GM18868 (cell line): ENCODE measurements at regions not wholly inside any gene's neighbourhood (a gene's known extent, or its start where the extent isn't known, plus 50 kb on each side); places are given as distances from the start of the nearest gene placed in this dataset.
"Not testable (repeated sequence)": the region's sequence is repeated elsewhere in the genome, so short reads cannot be mapped to it uniquely, and the experiment has no call there.

ENCODE experiments used
- ATAC-seq: cut with Tn5 transposase; IDR thresholded peaks from one replicate; pipeline ENCODE4 v1.9.1; 2021; ENCODE audit warnings: mild to moderate bottlenecking, moderate library complexity; ENCODE audit not compliant: unreplicated experiment

DNA sequence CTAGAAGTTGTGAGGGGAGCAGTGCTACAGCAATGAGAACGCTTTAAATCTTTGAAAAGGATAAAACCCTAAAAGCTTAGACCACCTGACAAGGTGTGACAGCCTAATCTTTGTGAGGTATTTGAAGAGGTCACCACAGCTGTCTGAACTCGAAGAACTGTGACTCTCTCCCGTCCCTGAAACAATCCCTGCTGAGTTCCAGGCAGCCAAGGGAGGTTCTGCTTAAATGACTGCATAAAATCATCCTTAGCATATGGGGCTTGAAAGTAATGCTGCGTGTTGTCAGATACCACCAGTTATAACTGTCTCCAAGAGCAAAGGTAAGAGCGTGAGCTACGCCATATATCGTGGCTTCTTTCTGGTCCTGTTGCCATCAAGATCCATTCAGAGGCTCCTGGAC is 696.3 kb downstream of the PCDH7 start:
- no peak for ATAC-seq

DNA sequence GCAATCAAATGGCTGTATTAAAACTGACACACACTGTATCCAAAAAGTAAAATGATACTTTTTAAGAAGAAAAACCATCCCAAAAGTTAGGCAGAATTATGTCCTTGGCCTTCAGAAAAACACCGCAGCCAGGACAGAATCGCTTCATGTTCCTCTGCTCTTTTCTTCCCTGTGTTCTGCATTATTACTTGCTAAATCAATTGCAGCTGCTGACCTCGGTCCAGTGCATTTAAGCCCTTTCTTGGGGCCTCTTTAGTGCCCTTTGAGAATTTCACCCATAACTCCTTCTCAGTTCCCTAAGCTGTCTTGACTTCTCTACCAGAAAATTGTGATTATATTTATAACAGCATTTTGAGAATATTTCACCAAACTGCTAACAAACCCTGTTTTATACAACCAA is 696.9 kb downstream of the PCDH7 start:
- no peak for ATAC-seq

DNA sequence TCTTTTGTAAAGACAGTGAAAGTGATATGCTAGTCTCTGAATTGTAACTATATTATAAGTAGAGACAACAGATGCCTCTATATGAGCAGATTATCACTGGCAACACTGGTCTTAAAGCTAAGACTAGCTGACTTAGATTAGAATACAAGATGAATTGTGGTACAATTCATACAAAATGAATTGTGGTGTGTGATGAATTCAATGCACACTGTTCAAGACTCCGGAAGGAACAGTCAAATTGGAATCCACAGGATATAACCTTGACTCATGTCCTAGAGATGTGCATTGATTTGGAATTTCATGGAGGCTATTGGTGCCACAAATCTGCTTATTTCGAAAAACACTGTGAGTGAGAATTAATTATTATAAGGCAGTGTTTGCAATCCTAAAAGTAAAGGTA is 701.8 kb downstream of the PCDH7 start:
- ATAC-seq, result no peak

DNA sequence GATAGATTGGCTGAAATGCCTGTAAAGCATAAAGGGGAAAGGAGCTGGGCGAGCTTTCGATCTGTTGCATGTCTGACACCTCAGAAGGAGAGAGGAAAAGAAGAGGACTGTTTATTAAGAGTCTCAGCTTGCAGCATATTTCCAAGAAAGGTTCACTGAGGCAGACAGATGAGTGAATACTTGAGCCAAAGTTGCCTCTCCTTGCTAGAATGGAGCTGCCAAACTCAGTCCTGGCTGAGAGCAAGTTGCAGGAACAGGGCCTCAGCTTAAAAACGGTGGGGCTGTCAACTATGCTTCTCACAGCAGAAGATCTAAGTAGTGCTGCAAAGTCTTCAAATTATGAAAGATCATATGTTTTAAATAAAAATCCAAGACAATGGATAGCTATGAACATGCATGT is 707.5 kb downstream of the PCDH7 start:
- no peak for ATAC-seq

DNA sequence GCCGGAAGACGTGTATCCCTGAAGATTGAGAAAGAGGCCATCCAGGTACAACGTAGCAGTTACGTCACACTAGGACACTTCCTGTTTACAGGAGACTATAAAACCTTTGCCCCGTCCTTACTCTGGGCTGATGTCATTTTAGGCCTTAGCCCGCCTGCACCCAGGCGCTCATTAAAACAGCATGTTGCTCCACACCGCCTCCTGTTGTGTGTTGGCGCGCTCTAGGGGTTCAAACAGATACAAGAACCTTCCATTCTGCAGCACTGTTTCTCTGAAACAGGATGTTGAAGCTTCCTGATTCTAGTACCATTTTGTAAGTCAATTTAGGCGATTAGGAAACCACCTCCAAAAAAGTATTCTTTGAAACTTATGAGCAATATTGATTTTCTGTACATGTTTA is 722.1 kb downstream of the PCDH7 start:
- no peak for ATAC-seq

DNA sequence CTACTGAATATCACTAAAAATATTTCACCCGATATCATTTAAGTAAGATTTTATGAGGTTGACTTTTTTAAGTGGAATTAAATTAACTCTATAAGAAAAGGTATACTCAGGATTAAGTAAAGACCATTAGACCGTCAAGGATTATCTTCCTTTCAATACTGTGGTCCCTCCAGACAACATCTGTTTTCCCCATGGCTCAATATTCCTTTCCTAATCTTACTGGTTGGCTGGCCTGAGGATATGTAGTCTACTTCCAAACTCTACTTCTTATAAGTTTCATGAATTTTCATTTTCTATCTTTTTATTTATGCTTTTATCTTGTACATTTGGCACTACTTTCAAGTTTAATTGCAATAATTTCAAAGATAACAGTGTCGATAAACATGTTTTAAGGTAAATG is 725.4 kb downstream of the PCDH7 start:
- ATAC-seq, result no peak

DNA sequence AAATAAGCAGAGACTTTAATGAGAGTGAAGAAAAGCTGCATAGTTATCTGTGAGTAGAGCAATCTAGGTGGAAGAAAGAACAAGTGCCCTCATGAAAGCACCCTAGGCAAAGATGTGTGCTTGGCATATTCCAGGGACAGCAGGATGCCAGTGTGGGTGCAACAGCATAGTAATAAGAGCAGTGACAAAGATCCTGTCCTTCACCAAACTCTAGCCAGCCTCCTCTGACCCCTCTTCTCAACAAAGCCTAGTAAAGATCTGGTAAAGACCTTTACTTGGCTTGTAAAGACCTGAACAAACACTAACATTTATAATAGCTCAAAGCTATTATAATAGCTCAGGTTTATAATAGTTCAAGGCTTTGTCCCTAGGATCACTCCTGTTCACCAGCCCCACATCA is 735.4 kb downstream of the PCDH7 start:
- no peak for ATAC-seq

DNA sequence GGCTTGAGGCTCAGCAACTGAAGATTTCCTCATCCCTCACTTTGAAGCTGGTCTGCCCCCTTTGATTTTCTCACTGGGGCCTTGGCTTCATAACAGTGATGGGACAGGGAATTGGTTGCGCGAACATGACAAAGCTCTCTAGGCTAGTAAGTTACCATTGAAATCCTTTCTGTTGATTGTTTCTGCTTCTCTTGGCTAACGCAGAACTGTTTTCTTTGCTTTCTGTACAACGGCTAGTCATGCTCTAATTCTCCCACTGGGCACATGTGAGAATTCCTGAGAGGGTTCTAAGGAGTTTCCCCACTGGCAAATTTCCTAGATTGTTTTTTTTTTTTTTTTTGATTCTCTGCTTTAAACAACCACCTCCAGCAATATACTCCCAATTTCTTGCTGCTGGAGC is 738.6 kb downstream of the PCDH7 start:
- no peak for ATAC-seq

DNA sequence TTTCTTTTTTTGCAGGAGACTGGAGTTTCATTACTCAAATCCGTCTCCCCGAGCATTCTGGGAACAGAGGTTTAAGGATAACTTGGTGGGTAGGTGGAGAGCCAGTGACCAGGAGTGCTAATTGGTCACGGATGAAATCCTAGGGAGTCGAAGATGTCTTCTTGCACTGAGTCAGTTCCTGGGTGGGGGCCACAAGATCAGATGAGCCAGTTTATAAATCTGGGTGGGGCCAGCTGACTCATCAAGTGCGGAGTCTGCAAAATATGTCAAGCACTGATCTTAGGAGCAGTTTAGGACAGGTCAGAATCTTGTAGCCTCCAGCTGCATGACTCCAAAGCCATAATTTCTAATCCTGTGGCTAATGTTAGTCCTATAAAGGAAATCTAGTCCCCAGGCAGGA is 741.3 kb downstream of the PCDH7 start:
- ATAC-seq, result no peak

DNA sequence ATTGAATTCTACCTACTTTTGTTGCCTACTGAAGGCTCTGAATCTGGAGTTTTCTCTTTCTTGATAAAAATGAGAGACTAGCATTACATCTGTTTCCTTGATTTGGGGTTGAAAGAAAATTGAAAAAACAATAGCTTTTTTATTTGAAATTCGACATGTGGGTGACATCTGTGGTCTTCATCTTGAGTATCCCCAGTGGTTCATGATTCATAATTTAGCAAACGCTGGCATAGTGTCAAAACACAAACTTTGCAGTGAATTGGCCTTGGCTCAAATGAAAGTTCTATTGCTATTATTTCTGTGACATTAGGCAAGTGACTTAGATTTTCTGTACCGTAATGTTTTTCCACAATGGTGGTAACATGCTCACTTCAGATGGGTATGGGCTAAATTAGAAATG is 747.6 kb downstream of the PCDH7 start:
- no peak for ATAC-seq

DNA sequence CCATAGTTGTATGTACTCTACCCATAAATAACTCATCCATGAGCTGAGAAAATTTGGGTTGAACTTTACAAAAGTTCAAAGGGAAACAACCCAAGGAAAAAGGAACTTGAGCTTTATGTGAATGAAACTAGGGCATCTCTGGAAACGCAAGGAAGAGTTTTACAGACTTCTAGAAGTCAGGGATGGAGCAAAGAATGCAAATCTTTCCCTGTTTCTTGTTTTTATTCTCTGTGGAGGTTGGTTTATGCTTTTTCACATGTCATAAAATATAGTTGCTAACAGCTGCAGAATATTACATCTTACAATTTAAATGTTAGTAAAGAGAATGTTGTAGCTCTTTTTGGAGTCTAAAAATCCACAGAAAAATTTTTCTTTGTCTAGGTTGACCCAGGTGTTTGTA is 754.1 kb downstream of the PCDH7 start:
- no peak for ATAC-seq

DNA sequence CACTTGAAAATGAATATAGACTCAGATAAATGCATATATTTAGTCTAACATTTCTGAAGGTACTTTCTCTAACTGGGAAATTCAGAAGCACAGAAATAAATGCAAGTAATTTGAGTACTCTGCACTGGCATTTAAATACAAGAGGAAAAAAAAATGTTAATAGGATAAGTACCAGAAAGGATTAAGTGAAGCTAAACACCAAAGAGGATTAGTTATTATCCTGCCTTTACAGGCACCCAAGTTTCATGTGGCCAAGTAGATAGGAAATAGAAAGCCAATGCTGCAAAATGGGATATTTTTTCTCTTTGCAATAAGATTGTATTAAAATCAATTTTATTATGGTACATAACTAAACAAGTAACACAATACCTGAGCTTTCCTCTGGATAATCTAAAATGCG is 762.5 kb downstream of the PCDH7 start:
- ATAC-seq, result no peak

DNA sequence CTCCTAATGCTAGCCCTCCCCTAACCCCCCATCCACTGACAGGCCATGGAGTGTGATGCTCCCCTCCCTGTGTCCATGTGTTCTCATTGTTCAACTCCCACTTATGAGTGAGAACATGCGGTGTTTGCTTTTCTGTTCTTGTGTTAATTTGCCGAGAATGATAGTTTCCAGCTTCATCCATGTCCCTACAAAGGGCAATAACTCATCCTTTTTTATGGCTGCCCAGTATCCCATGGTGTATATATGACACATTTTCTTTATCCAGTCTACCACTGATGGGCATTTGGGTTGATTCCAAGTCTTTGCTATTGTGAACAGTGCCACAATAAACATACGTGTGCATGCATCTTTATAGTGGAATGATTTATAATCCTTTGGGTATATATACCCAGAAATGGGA is 779.0 kb downstream of the PCDH7 start:
- ATAC-seq, result not testable (repeated sequence)

DNA sequence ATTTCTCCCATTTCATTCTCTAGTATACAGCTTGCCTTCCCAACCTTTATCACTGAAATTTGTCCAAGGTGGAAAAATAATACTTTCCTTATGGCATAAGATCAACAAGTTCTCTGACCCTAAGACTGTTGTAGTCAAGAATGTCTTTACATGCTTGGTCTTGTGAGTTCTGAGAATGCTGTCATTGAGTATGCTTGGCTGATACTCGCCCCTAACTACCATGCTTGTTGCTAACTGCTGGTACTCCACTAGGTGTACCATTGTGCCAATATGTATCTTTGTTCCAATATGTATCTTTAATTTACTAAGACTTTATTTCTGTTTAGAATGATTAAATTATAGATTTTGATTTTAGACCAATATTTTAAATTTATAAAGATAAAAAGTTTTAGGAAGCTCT is 796.4 kb downstream of the PCDH7 start:
- no peak for ATAC-seq

DNA sequence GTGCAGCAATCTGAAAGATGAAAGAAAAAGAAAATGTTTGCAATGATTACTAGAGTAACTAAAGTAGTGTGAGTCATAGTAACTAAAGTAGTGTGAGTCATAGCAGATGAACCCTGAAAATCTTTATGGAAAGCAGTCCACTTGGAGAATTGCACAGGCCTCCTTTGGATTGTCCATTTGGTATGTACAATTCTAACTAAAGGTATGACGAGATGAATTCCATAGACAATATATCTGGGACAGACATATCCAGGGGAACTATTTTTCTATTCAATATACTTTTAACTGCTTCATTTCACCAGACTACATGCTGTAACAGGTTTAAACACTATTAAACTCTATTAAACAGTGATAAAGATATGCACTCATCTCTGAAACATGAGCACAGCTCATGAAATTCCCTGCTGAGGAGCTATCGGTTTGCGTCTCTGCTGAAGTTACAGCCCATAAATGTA is 798.7 kb downstream of the PCDH7 start:
- ATAC-seq, result no peak

DNA sequence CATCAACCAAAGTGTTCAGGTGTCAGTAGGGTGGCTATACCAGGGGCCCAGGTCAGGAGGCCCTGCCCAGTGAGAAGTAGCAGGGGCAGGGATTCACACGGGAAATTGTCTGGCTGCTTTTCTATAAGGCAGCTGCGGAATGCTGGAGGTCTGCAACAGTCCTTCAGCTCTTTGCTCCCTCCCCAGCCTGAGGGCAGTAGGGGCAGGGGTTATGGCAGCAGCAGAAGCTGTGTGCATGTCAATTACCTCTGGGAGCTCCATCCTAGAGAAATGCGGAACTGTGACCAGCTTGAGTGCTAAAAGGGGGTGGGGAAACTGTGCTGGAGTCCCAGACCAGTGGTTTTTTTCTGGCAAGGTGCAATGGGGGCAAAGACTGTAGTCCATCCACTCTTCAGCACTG is 810.4 kb downstream of the PCDH7 start:
- no peak for ATAC-seq

DNA sequence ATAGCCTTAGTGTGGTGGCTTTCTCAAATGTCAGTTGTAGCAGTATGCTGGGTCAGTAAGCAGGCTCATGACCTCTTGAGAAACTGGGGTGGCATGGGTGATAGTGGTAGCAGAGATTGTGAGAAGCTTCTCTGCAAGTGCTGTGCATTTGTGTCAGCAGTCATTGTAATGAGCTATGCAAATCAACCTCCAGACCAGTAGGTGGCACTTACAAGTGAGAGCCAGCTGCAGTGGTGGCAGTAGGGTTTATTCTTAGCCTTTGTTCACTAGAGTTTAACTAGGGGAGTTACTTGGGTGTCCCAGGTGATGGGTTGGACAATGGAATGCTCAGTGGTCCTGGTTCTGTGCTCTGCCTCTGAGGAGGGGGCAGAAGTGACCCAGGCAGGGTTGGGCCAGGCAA is 818.7 kb downstream of the PCDH7 start:
- ATAC-seq, result no peak

DNA sequence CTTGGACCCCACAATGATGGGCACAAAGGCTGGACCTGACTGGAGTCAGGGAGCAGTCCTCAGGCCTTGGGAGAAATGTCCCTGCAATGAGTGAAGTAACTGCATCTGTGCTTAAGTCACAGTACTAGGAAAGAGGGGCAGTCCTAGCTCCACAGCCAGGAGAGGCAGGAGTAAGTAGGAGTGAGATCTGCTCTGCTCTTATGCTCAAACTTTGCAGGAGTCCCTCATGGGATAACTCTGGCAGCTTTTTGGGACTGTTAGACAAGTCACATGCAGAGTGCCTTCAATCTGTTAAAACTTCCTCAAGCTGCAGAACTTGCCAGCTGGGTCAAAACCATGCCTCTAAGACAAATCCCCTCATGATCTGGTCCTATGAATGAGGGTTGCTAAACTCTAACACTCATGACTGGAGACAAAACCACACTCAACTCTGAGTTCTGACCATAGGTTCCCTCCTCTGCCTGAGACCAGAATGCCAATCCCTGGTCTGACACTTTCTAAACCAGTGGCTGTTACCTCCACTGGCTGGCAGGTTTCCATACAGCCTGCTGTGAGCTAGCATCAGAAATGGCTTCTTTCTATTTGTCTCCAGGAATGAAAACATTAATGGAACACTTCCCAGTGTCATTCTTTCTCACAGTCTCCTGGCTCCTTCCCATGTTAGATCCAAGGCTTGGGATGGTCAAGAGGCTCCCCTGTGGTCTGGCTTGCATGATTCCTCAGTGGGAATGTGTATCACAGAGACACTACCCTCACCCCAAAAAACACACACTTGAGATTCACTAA is 819.3 kb downstream of the PCDH7 start:
- ATAC-seq, result no peak

DNA sequence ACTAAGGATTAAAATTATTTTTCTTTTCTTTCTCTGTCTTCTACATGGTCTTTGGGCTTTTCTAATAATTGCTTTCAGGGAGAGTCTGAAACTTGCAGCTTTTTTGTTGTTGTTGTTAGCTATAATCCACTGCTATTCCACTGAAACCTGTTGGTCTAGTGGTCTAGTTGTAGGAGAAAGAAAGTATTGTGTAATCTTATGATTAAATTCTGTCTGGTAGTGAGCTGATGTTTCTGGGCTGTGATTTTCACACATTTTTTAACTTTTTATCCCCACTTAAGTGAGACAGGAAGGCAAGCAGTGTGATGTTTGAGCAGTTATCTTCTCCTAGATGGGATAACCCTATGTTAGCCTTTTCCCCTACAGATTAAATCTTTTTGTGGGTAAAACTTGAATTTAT is 825.2 kb downstream of the PCDH7 start:
- no peak for ATAC-seq

DNA sequence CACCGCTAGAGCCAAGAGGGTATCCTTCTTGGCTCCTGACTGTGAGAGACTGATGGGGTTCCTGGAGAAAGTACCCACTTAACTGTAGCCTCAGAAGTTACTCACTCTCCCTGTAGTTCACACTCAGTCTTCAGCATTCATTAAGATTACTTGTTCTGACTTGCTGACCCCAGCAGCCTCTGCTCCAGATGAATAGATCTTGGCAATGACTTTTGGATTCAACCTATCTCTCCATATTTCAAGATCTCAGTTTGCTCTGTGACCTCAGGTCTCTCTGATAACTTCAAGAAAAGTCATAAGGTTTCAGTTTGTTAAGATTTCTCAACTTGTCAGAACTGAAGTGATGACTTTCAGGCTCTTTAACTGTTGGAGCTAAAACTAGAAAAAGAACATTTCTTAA is 825.6 kb downstream of the PCDH7 start:
- ATAC-seq, result no peak

DNA sequence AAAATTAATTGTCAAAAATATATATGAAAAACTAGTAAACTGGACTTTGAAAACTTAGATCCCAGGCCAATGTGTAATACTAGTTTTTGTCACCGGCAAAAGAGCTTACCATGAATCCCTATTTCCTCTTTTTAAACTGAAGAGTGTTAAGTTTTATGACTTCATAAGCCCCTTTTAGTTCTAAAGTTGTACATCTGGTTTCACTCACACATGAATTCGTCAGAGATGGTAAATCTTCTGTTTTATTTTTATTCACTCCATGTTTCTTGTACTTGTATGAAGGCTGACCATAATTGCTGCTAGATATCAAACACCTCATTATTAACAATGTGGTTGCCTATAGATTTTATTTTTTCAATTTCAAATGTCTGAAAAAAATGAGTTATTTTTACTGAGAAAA is 827.9 kb downstream of the PCDH7 start:
- ATAC-seq, result no peak

DNA sequence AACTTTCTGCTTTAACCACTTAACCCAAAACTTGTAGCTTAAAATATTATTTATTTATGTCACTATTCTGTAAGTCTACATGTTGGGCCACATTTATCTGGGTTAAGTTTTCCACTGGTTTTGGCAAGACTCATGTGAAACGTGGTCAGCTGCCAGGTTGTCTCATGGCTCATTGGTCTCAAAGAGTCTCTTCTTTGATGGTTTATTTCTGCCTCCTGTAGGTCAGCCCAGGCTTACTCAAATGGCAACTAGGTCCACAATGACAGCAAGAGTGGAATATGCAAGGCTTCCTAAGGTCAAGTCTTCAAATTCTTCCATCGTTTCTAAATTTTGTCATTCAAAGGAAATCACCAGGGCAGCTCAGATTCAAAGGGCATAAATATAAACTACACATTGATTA is 828.7 kb downstream of the PCDH7 start:
- no peak for ATAC-seq

DNA sequence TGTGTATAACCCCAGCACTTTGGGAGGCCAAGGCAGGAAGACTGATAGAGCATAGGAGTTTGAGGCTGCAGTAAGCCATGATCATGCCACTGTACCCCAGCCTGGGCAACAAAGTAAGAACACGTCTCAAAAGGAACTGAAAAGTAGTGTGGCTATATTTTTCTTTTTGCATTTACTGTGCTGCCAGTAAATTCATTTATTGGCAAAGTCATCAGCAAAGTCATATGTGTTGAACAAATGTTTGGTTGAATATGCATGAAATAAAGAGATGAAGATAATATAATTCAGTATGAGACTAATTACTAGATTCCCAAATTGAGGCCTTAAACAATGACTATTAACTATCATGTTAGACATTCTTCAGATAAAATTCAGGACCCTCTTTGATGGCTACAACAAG is 829.1 kb downstream of the PCDH7 start:
- no peak for ATAC-seq
